ENCODE measurements at regions not wholly inside any gene's neighbourhood (a gene's known extent, or its start where the extent isn't known, plus 50 kb on each side); places are given as distances from the start of the nearest gene placed in this dataset.

DNA sequence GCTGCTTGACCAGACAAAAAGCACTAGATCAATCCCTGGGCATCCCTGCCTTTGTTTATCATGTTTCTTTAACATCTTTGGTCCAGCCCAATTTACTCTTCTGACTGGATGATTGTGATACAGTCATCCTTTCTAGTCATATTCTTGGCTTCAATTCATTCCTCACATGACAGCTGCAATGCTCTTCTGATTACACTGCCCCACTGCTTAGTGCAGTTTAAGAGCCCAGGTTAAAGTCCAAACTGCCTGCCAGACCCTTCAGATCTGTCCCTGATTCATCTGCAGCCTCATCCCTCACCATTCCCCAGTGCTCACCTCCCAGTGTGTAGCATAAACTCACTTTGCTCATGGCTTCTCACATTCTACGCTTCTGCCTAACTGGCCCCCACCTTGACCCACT lies 383.8 kb downstream of the TNS3 start:
- ChIA-PET CTCF (ENCODE audit: partially characterized antibody) (no interaction called here), POLR2A (ENCODE audit: partially characterized antibody) (no interaction called here)
- no peaks in the 10 kb centered on the region for H3K4me1 ChIP-seq (replicated peaks in 1 of 4; ENCODE audit: control insufficient read depth in 3 of 4, insufficient read depth in 4 of 4, low read length in 3 of 4)
- no peak overlapping the region for H2BK20ac ChIP-seq (ENCODE audit: low read length)
- no peak overlapping the region for H3K14ac ChIP-seq (ENCODE audit: insufficient read length)
- no peaks in the 10 kb centered on the region for H3K79me1 ChIP-seq (ENCODE audit: low read depth, low read length)
- H2AK5ac ChIP-seq (ENCODE audit: low read depth, low read length) = no peak overlapping the region
- no peak overlapping the region for H2BK120ac ChIP-seq (replicated peaks; ENCODE audit: low read depth, low read length)
- no peaks in the 10 kb centered on the region for H3K23me2 ChIP-seq (ENCODE audit: low read depth, low read length)
- H4K5ac ChIP-seq (ENCODE audit: insufficient read length, low read depth, low read length) = no peak overlapping the region
- H4K8ac ChIP-seq (ENCODE audit: extremely low read depth, insufficient read depth, low read length) = no peak overlapping the region
- no peak overlapping the region for H3K18ac ChIP-seq (ENCODE audit: extremely low read depth, low read length)
- H3K23ac ChIP-seq (ENCODE audit: insufficient read length) = no peak overlapping the region
- H3K4me2 ChIP-seq (ENCODE audit: insufficient read depth in 1 of 2, low read depth in 2 of 2, low read length in 2 of 2) = no peak overlapping the region
- no peaks in the 10 kb centered on the region for H3K9me3 ChIP-seq (ENCODE audit: insufficient read depth in 2 of 2, low read depth in 1 of 2, low read length in 1 of 2)
- H4K20me1 ChIP-seq (replicated peaks in 1 of 2; ENCODE audit: control insufficient read depth in 1 of 2, insufficient read depth in 2 of 2, low read length in 2 of 2) = no peaks in the 10 kb centered on the region
- no peak overlapping the region for H3K56ac ChIP-seq (replicated peaks; ENCODE audit: insufficient read length, low read depth, low read length)
- no peak overlapping the region for H2BK12ac ChIP-seq (ENCODE audit: low read depth, low read length)
- 93% methylated on average over 1 of the region's 1 CpG; no CpG with 5 or more reads in 1 of the 2 experiments for WGBS, 2 experiments (ENCODE audit: extremely low coverage in 1 of 2, insufficient coverage in 1 of 2, insufficient read length in 1 of 2, insufficient replicate concordance in 2 of 2, low coverage in 1 of 2, low lambda C conversion rate in 2 of 2, missing lambda C conversion rate in 1 of 2)
- FAIRE-seq (no peak), DNase-seq (ENCODE audit: low read depth in 1 of 2, low spot score in 2 of 2) (no peak)
- H3K27ac ChIP-seq (ENCODE audit: low read depth, low read length) = no peak overlapping the region
- no peak overlapping the region for H3K4ac ChIP-seq (replicated peaks; ENCODE audit: insufficient read length, low read depth, low read length)
- no peaks in the 10 kb centered on the region; a peak in 2 of 7 replicates for H3K27me3 ChIP-seq (replicated peaks in 1 of 4; ENCODE audit: control insufficient read depth in 3 of 4, extremely low read depth in 1 of 4, insufficient read depth in 3 of 4, low read length in 3 of 4)
- H2BK15ac ChIP-seq (ENCODE audit: low read length) = no peak overlapping the region
- H2BK5ac ChIP-seq (ENCODE audit: low read depth, low read length) = no peak overlapping the region
- no peaks in the 10 kb centered on the region for H3K79me2 ChIP-seq (ENCODE audit: control insufficient read depth in 1 of 2, insufficient read depth in 2 of 2, low read length in 2 of 2)
- no peak overlapping the region for H3K9ac ChIP-seq (replicated peaks in 1 of 4; ENCODE audit: extremely low read depth in 1 of 4, low read depth in 3 of 4, low read length in 3 of 4)
- H3K4me3 ChIP-seq (ENCODE audit: extremely low read depth in 1 of 4, insufficient read depth in 2 of 4, low read depth in 3 of 4, low read length in 4 of 4) = no peak overlapping the region
- no peak overlapping the region for H4K91ac ChIP-seq (replicated peaks; ENCODE audit: insufficient read length, low read length)
- no peaks in the 10 kb centered on the region for H3K36me3 ChIP-seq (ENCODE audit: control insufficient read depth in 2 of 4, insufficient read depth in 4 of 4, low read length in 3 of 4)
- no peak overlapping the region for H2AFZ ChIP-seq (ENCODE audit: low read length)
- TF ChIP-seq SAP30 (IDR thresholded peaks at IDR 0.05; ENCODE audit: insufficient read depth, insufficient replicate concordance, low read length) = no peak
- TF ChIP-seq GABPA (IDR thresholded peaks at IDR 0.05; ENCODE audit: borderline replicate concordance, insufficient read depth, low read length) = no peak
- TF ChIP-seq, protein P1, sequence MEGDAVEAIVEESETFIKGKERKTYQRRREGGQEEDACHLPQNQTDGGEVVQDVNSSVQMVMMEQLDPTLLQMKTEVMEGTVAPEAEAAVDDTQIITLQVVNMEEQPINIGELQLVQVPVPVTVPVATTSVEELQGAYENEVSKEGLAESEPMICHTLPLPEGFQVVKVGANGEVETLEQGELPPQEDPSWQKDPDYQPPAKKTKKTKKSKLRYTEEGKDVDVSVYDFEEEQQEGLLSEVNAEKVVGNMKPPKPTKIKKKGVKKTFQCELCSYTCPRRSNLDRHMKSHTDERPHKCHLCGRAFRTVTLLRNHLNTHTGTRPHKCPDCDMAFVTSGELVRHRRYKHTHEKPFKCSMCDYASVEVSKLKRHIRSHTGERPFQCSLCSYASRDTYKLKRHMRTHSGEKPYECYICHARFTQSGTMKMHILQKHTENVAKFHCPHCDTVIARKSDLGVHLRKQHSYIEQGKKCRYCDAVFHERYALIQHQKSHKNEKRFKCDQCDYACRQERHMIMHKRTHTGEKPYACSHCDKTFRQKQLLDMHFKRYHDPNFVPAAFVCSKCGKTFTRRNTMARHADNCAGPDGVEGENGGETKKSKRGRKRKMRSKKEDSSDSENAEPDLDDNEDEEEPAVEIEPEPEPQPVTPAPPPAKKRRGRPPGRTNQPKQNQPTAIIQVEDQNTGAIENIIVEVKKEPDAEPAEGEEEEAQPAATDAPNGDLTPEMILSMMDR (IDR thresholded peaks at IDR 0.05; ENCODE audit: control extremely low read depth in 1 of 3, insufficient read depth in 1 of 3, low read depth in 1 of 3, low read length in 3 of 3) = no peak
- TF ChIP-seq NANOG (IDR thresholded peaks at IDR 0.05; ENCODE audit: insufficient read depth, low read depth, low read length, poor library complexity, severe bottlenecking) = no peak
- no peak for TF ChIP-seq SP4 (IDR thresholded peaks at IDR 0.05; ENCODE audit: low read length)
- TF ChIP-seq, protein P2, sequence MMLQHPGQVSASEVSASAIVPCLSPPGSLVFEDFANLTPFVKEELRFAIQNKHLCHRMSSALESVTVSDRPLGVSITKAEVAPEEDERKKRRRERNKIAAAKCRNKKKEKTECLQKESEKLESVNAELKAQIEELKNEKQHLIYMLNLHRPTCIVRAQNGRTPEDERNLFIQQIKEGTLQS (IDR thresholded peaks at IDR 0.05; ENCODE audit: insufficient read depth, low read depth, low read length) = no peak
- TF ChIP-seq RFX5 (IDR thresholded peaks at IDR 0.05; ENCODE audit: borderline replicate concordance, low read depth, low read length) = no peak
- TF ChIP-seq SIN3A (conservative IDR thresholded peaks at IDR 0.05 in 1 of 2, IDR thresholded peaks at IDR 0.05 in 1 of 2; ENCODE audit: low read depth in 1 of 2, low read length in 2 of 2) = no peak
- no peak for TF ChIP-seq KDM1A (IDR thresholded peaks at IDR 0.05; ENCODE audit: borderline replicate concordance, low read length)
- TF ChIP-seq ASH2L (IDR thresholded peaks at IDR 0.05; ENCODE audit: low read length) = no peak
- no peak for TF ChIP-seq CHD2 (IDR thresholded peaks at IDR 0.05; ENCODE audit: low read length)

All from H1 (cell line).